ENCODE measurements at regions not wholly inside any gene's neighbourhood (a gene's known extent, or its start where the extent isn't known, plus 50 kb on each side); places are given as distances from the start of the nearest gene placed in this dataset.
"Not testable (repeated sequence)": the region's sequence is repeated elsewhere in the genome, so short reads cannot be mapped to it uniquely, and the experiment has no call there.

DNA sequence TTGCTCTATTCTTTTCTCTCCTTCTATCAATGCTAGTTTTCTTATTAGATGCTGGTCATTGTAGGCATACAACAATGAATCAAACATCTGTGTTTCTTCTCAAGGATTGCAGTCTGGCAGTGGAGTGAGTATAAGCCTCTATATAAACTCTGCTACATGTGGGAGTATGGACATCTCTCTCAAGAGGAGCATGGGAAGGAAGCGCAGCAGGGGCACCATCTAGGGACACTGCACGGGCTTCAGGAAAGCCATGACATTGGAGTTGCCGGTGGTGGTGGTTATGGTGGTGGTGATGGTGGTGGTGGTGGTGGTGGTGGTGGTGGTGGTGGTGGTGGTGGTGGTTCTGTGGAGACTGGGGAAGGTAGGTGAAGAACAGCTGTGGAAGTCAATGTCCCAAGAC lies 462.6 kb downstream of the RNF144A start:
- no peak for DNase-seq (ENCODE audit: low read depth)

GRCh38 chr2:7384773-7385349 lies 467.6 kb downstream of the RNF144A start:
- DNase-seq (ENCODE audit: low read depth): no peak

- not testable (repeated sequence) for DNase-seq (ENCODE audit: low read depth)
These were observed 473.1 kb downstream of the RNF144A start for GRCh38 chr2:7390311-7390710.

- no peak for DNase-seq (ENCODE audit: low read depth)
These were observed 475.0 kb downstream of the RNF144A start for GRCh38 chr2:7392076-7392787.

- no peak for DNase-seq (ENCODE audit: low read depth)
These were observed 477.0 kb downstream of the RNF144A start for GRCh38 chr2:7394195-7394594.

GRCh38 chr2:7400628-7401027 lies 483.4 kb downstream of the RNF144A start:
- DNase-seq (ENCODE audit: low read depth): no peak

- no peak for DNase-seq (ENCODE audit: low read depth)
These were observed 486.0 kb downstream of the RNF144A start for GRCh38 chr2:7403092-7403775.

GRCh38 chr2:7405861-7406715 lies 488.9 kb downstream of the RNF144A start:
- DNase-seq (ENCODE audit: low read depth): no peak

GRCh38 chr2:7407001-7407400 lies 489.8 kb downstream of the RNF144A start:
- no peak for DNase-seq (ENCODE audit: low read depth)

DNA sequence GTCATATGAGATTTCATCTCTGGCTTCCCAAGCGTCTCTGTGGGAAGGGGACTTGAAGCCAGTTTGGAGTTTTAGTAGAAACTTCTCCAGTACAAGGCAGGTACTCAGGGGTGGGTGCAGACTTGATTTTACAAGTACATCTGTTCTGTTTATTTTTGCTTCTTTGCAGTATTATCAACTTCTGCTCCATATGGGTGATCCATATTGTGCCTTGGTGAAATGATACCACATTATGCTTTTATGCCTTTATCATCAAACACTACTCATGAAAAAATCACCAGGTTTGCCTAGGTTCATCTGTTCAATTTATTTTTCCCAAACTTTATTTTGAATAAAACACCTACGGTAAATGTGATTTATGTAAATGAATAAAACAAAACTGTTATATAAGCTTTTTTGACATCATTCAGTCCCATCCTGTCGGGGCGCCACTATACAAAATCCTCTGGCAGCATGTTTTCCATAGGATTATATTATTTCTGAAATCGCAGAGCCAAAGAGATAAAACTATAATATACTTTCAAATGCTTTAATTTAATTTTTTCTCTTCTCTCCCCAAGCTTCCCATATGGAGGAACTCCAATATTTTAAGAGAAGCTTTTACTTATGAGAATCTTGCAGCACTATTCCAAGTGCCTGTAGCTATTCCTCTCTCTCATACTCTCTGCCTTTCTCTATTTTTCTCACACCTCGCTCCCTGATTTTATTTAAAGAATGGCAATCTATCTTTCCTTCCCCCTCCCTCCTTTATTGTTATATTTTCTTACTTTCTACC lies 490.9 kb downstream of the RNF144A start:
- DNase-seq (ENCODE audit: low read depth): no peak

- DNase-seq (ENCODE audit: low read depth): no peak
These were observed 494.5 kb downstream of the RNF144A start for GRCh38 chr2:7411691-7412090.

- no peak for DNase-seq (ENCODE audit: low read depth)
These were observed 500.9 kb downstream of the RNF144A start for GRCh38 chr2:7417845-7418742.

GRCh38 chr2:7419186-7419585 lies 502.0 kb downstream of the RNF144A start:
- no peak for DNase-seq (ENCODE audit: low read depth)

GRCh38 chr2:7419814-7420311 lies 502.7 kb downstream of the RNF144A start:
- DNase-seq (ENCODE audit: low read depth): no peak

GRCh38 chr2:7420530-7420929 lies 503.3 kb downstream of the RNF144A start:
- no peak for DNase-seq (ENCODE audit: low read depth)

GRCh38 chr2:7424481-7424880 lies 507.3 kb downstream of the RNF144A start:
- DNase-seq (ENCODE audit: low read depth): no peak

DNA sequence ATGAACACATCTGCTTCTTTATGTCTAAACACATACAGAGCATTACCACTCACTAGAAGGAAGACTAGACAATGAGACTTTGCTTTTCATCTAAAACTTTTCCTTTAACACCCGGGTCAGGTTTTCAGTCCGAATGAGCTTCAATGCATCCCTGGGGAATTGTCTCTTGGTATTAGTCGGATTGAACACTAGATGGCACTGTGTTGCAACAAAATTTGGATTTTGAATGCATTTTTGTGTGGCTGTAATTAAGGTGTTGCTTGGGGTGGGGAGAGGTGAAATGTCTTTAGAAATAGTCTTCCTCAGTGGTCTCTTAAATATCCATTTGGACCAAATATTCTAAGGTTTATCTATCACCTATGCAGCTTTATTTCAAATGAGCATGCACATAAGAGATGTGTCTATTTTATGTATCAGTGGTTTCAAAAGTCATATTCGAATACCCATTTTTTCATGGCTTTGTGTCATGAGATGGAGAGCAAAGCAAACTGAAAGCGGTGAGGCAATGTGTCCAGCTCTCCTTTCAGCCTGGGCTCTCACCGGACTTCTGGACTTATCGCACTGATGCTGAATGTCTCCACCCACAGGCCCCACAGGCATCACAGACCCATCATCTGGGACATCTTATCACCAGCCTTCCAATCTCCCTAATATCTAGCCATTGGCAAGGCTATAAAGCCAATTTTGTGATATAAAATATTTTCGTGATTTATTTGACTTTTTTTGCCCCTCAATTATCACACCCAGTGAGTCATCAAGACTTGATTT lies 510.3 kb downstream of the RNF144A start:
- DNase-seq (ENCODE audit: low read depth): peak; percentile 59

DNA sequence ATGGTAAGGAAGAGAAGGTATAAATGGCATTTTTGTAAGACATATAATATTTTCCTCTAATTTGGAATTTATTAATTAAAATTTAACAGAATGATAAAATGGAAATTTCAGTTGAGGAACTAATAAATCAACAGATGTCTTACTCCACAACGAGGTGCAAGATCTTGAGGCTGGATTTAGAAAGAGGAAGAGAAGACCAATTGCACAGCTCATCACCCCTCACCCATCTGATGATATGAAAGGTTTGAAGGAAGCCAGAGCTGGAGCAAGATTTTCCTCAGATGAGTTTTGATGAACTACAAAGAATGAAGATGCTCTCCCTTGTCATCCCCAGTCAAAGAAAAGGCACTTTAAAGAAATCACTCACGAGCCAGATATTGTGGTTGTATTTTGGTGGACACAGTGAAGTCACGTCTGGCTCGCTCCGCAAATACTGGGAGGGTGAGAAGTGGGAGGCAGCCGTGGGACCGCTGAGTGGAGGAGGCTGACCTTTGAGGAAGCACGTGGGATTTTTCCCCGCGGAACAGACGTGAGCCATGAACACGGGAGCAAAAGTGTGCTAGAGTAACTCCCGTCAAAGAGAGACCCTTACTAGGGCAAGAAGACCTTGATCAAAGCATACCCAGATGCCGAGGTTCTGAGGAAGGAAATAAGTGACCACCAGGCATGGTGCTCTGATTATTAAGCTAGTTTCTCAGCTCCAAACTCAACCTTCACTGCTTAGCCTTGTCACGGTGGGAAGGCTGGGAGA lies 511.4 kb downstream of the RNF144A start:
- no peak for DNase-seq (ENCODE audit: low read depth)

DNA sequence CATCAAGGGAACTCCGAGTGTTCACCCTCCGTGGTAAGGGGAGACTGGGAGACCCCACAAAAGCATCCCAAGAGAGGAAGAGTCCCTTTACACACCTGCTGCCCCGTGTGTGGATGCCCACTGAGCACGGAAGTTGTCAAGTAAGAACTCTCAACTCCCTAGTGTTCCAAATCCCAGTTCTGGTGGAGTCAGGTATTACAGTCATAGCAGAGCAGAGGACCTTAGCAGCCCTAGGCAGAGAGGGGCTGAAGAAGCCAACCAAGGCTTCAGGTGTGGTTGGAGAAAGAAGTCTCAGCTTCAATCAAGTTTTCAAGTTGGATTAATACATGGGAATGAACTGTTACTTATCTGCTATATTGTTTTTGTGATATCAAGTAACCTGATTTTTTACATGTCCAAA lies 512.5 kb downstream of the RNF144A start:
- DNase-seq (ENCODE audit: low read depth): no peak
